DND-41 (cell line): ENCODE measurements at regions not wholly inside any gene's neighbourhood (a gene's known extent, or its start where the extent isn't known, plus 50 kb on each side); places are given as distances from the start of the nearest gene placed in this dataset.

ENCODE experiments used
- ATAC-seq: fragments of 200-7000 bp; cut with Tn5 transposase; 3 replicates; pipeline ENCODE4 v1.9.1; 2021; ENCODE audit warnings: low read depth; ENCODE audit not compliant: insufficient read depth
- DNase-seq: peaks from one replicate; pipeline ENCODE4 v3.0.0-alpha.2; 2020
- H2AFZ ChIP-seq: 2 replicates; pipeline ENCODE4 v1.6.0; 2012; ENCODE audit warnings: low read depth, low read length
- H3K27ac ChIP-seq: 2 replicates; pipeline ENCODE4 v1.5.1; 2012; ENCODE audit warnings: low read length, inconsistent platforms
- H3K27me3 ChIP-seq: fragments of 200-600 bp; sonication (generic); 2 replicates; pipeline ENCODE4 v1.6.0; 2012; ENCODE audit warnings: low read length, mild to moderate bottlenecking, inconsistent platforms; ENCODE audit not compliant: insufficient read depth, poor library complexity
- H3K36me3 ChIP-seq: 2 replicates; pipeline ENCODE4 v1.5.1; 2012; ENCODE audit warnings: low read length, inconsistent platforms; ENCODE audit not compliant: insufficient read depth
- H3K4me1 ChIP-seq: 2 replicates; pipeline ENCODE4 v1.5.1; 2012; ENCODE audit warnings: mild to moderate bottlenecking, low read length; ENCODE audit not compliant: insufficient read depth
- H3K4me2 ChIP-seq: 2 replicates; pipeline ENCODE4 v1.6.0; 2012; ENCODE audit warnings: mild to moderate bottlenecking, moderate library complexity, low read length, inconsistent platforms; ENCODE audit not compliant: insufficient read depth
- H3K4me3 ChIP-seq, 2 experiments: fragments of 200-600 bp in 1 of 2; shearing (Covaris generic) in 1 of 2; 2 replicates each; pipeline ENCODE4 v1.5.1; 2012 to 2016; ENCODE audit warnings: inconsistent platforms in 2 of 2, low read length in 2 of 2, mild to moderate bottlenecking in 2 of 2, low read depth in 1 of 2, moderate library complexity in 1 of 2
- H3K79me2 ChIP-seq: 2 replicates; pipeline ENCODE4 v1.6.0; 2012; ENCODE audit warnings: low read length, inconsistent platforms; ENCODE audit not compliant: insufficient read depth
- H3K9ac ChIP-seq: 2 replicates; pipeline ENCODE4 v1.6.0; 2012; ENCODE audit warnings: low read depth, mild to moderate bottlenecking, inconsistent platforms, low read length, moderate library complexity
- H3K9me3 ChIP-seq: 2 replicates; pipeline ENCODE4 v1.5.1; 2012; ENCODE audit warnings: low read length, moderate library complexity, mild to moderate bottlenecking, inconsistent platforms; ENCODE audit not compliant: insufficient read depth, severe bottlenecking
- H4K20me1 ChIP-seq: 2 replicates; pipeline ENCODE4 v1.6.0; 2012; ENCODE audit warnings: low read length; ENCODE audit not compliant: insufficient read depth
- EZH2 ChIP-seq: IDR thresholded peaks from 3 replicates; pipeline ENCODE4 v1.6.1; 2012; ENCODE audit warnings: borderline replicate concordance, low read depth, mild to moderate bottlenecking, moderate library complexity, low read length, inconsistent platforms; ENCODE audit not compliant: severe bottlenecking
- TF ChIP-seq, protein P1 (sequence below): IDR thresholded peaks from 2 replicates; pipeline ENCODE4 v1.5.1; 2012; ENCODE audit warnings: borderline replicate concordance, low read length, moderate library complexity, mild to moderate bottlenecking; ENCODE audit not compliant: poor library complexity, severe bottlenecking; ENCODE audit errors: extremely low read depth

DNA sequence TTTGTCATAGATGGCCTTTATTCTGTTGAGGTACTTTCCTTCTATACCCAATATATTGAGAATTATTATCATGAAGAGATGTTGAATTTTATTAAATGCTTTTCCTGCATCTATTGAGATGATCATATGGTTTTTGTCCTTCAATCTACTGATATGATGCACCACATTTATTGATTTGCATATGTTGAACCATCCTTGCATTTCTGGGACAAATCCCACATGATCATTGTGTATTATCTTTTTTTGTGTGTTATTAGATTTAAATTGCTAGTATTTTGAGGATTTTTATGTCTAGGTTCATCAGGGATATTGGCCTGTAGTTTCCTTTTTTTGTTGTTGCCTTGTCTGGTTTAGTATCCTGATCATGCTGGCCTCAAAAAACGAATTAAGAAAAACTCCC, 124.5 kb upstream of the CES5A start:
- Histone ChIP-seq H3K79me2 (no peaks in the 10 kb centered on the region), H3K9ac (no peak overlapping the region), H3K27me3 (no peaks in the 10 kb centered on the region), H4K20me1 (no peaks in the 10 kb centered on the region), H3K4me1 (no peaks in the 10 kb centered on the region), H3K4me2 (no peak overlapping the region), H3K36me3 (no peaks in the 10 kb centered on the region), H3K4me3 (no peak overlapping the region), H2AFZ (no peak overlapping the region), H3K9me3 (peaks cover 4% of the 10 kb centered on the region), H3K27ac (no peak overlapping the region)
- TF ChIP-seq EZH2: no peak
- TF ChIP-seq, protein P1, sequence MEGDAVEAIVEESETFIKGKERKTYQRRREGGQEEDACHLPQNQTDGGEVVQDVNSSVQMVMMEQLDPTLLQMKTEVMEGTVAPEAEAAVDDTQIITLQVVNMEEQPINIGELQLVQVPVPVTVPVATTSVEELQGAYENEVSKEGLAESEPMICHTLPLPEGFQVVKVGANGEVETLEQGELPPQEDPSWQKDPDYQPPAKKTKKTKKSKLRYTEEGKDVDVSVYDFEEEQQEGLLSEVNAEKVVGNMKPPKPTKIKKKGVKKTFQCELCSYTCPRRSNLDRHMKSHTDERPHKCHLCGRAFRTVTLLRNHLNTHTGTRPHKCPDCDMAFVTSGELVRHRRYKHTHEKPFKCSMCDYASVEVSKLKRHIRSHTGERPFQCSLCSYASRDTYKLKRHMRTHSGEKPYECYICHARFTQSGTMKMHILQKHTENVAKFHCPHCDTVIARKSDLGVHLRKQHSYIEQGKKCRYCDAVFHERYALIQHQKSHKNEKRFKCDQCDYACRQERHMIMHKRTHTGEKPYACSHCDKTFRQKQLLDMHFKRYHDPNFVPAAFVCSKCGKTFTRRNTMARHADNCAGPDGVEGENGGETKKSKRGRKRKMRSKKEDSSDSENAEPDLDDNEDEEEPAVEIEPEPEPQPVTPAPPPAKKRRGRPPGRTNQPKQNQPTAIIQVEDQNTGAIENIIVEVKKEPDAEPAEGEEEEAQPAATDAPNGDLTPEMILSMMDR: no peak
- no peak for ATAC-seq
- DNase-seq: no peak

DNA sequence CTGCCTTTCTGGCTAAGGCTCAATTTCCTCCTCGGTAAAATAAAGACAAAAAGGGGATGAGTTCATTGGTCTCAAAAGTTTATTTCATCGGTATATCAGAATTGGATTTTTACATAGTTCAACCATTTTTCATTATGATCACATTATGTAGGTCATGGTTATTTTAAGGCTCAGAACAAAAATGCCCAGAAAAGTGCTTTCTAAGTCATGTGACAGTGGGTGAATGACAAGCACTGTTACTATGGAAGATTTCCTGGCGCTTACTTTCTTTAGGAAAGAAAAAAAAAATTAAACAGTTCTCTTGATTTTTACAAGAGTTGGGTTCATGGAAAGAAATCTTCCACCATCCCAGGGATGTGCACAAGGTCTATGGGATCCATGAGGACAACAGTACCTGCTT, 117.9 kb upstream of the CES5A start:
- no peak for ATAC-seq

DNA sequence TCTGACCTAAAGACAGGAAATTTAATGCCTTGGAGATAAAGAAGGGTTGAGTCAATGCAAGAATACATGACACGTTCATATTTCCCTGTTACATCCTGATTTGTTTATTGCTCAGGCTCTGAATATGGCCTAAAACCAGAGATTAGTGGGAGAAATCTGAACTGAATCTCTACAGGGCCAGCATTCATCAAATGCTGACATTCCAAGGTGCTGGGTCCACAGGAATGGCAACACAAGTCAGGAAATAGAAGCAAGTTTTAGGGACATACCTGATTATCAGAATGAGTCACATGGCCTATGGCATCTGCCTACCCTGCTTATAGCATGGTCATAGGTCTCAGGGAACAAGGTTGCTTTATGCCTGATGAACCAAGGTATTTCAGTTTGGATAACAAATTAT, 117.4 kb upstream of the CES5A start:
- Histone ChIP-seq H2AFZ (no peak overlapping the region), H3K9me3 (no peaks in the 10 kb centered on the region), H3K36me3 (no peaks in the 10 kb centered on the region), H3K9ac (no peak overlapping the region), H3K79me2 (no peaks in the 10 kb centered on the region), H3K4me1 (no peaks in the 10 kb centered on the region), H3K27me3 (peaks cover 6% of the 10 kb centered on the region), H3K4me2 (no peak overlapping the region), H3K27ac (no peak overlapping the region), H3K4me3 (no peak overlapping the region), H4K20me1 (no peaks in the 10 kb centered on the region)
- ATAC-seq (no peak), DNase-seq (no peak)
- TF ChIP-seq, protein P1: no peak
- TF ChIP-seq EZH2: no peak

More for the DNA sequence above, 117.9 kb upstream of the CES5A start:
- Histone ChIP-seq H4K20me1 (no peaks in the 10 kb centered on the region), H3K79me2 (no peaks in the 10 kb centered on the region), H3K9ac (no peak overlapping the region), H3K27me3 (peaks cover 6% of the 10 kb centered on the region), H3K4me1 (no peaks in the 10 kb centered on the region), H3K27ac (no peak overlapping the region), H3K9me3 (no peaks in the 10 kb centered on the region), H2AFZ (no peak overlapping the region), H3K36me3 (no peaks in the 10 kb centered on the region), H3K4me2 (no peak overlapping the region), H3K4me3 (no peak overlapping the region)
- no peak for DNase-seq
- TF ChIP-seq, protein P1: no peak
- TF ChIP-seq EZH2: no peak

DNA sequence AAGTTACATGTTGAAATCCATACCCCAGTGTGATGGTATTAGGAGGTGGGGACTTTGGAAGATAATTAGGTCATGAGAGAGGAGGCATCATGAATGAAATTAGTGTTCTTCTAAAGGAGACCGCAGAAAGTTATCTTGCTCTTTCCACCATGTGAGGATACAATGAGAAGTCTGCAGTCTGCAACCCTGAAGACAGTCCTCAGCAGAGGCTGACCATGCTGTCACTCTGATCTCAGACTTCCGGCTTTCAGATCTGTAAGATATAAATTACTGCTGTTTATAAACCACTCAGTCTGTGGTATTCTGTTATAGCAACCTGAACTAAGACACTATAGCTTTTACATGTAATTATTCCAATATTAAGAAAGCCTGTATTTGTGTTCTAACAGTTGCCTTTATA, 116.7 kb upstream of the CES5A start:
- no peaks in the 10 kb centered on the region for H4K20me1 ChIP-seq
- no peak for ATAC-seq
- no peak overlapping the region for H2AFZ ChIP-seq
- peaks cover 6% of the 10 kb centered on the region for H3K27me3 ChIP-seq
- H3K36me3 ChIP-seq: no peaks in the 10 kb centered on the region
- no peak overlapping the region for H3K4me2 ChIP-seq
- H3K79me2 ChIP-seq: no peaks in the 10 kb centered on the region
- no peak overlapping the region for H3K9ac ChIP-seq
- no peak for TF ChIP-seq EZH2
- TF ChIP-seq, protein P1: no peak
- no peak overlapping the region for H3K27ac ChIP-seq
- no peaks in the 10 kb centered on the region for H3K4me1 ChIP-seq
- H3K4me3 ChIP-seq: no peak overlapping the region
- no peaks in the 10 kb centered on the region for H3K9me3 ChIP-seq
- DNase-seq: no peak
